K562 (cell line): ENCODE measurements at regions not wholly inside any gene's neighbourhood (a gene's known extent, or its start where the extent isn't known, plus 50 kb on each side); places are given as distances from the start of the nearest gene placed in this dataset.
A peak's percentile ranks its signal among the peaks of the same experiment; 100 is the strongest.
"Not testable (repeated sequence)": the region's sequence is repeated elsewhere in the genome, so short reads cannot be mapped to it uniquely, and the experiment has no call there.

ENCODE experiments used
- ATAC-seq: fragments of 200-7000 bp; cut with Tn5 transposase; 3 replicates; pipeline ENCODE4 v1.9.1; 2020; ENCODE audit warnings: moderate library complexity
- BruUV-seq: library from RNA; stranded (reverse); fragments of 400-500 nt; replicated peaks from 2 replicates; lab custom pipeline; 2021; lab: Mats Ljungman, UMichigan
- CTCF ChIA-PET: fragments of 300-600 bp; formaldehyde crosslinking; extraction: SDS; loops from one replicate; lab custom pipeline; 2021; ENCODE audit warnings: low intra/inter-chr PET ratio; lab: Yijun Ruan, JAX
- POLR2A ChIA-PET: fragments of 300-600, 350-650 bp; sonication (Branson Sonifier 250); formaldehyde crosslinking; extraction: SDS; loops from one replicate; lab custom pipeline; 2021; ENCODE audit warnings: antibody characterized with exemption, inconsistent platforms; lab: Yijun Ruan, JAX
- DNase-seq, 4 experiments: peaks; one replicate each; pipeline versions ENCODE4 v3.0.0 to v3.0.0-alpha.2; 2011 to 2018; ENCODE audit warnings: low spot score in 3 of 4, mixed read lengths in 3 of 4; ENCODE audit errors: extremely low read depth in 1 of 4
- FAIRE-seq: peaks from 2 replicates; lab custom pipeline; 2011; peaks lifted over from hg19 to GRCh38; lab: Jason Lieb, UNC
- H2AFZ ChIP-seq: 2 replicates; pipeline ENCODE4 v1.6.0; 2011; ENCODE audit warnings: low read depth, low read length, control low read depth, inconsistent platforms
- H3K27ac ChIP-seq: fragments of 200-600 bp; 3 replicates; pipeline ENCODE4 v1.8.0; 2011; ENCODE audit warnings: low read depth, mild to moderate bottlenecking, control low read depth, inconsistent platforms, low read length, moderate library complexity, mixed read lengths; ENCODE audit errors: extremely low read depth
- H3K27me3 ChIP-seq, 2 experiments: fragments of 300-600 bp in 1 of 2; 2 replicates in 1 of 2; 3 replicates in 1 of 2; pipeline versions ENCODE4 v1.6.0 to v1.8.0; 2011; ENCODE audit warnings: inconsistent platforms in 2 of 2, low read length in 2 of 2, mild to moderate bottlenecking in 1 of 2, mixed read lengths in 1 of 2, moderate library complexity in 1 of 2; ENCODE audit not compliant: control insufficient read depth in 2 of 2, insufficient read depth in 2 of 2
- H3K36me3 ChIP-seq: fragments of 300-600 bp; 3 replicates; pipeline ENCODE4 v1.8.0; 2011; ENCODE audit warnings: mild to moderate bottlenecking, low read length, inconsistent platforms; ENCODE audit not compliant: control insufficient read depth, insufficient read depth
- H3K4me1 ChIP-seq, 2 experiments: fragments of 200-600 bp in 1 of 2; replicated peaks in 1 of 2; 2 replicates in 1 of 2; 3 replicates in 1 of 2; pipeline versions ENCODE4 v1.5.1 to v1.8.0; 2011; ENCODE audit warnings: inconsistent platforms in 2 of 2, low read length in 2 of 2, mild to moderate bottlenecking in 1 of 2, mixed read lengths in 1 of 2, moderate library complexity in 1 of 2; ENCODE audit not compliant: control insufficient read depth in 2 of 2, insufficient read depth in 2 of 2
- H3K4me2 ChIP-seq: 2 replicates; pipeline ENCODE4 v1.6.1; 2011; ENCODE audit warnings: low read length, control low read depth, inconsistent platforms, mixed read lengths; ENCODE audit not compliant: insufficient read depth
- H3K4me3 ChIP-seq: fragments of 200-600 bp; sonication (generic), shearing (Covaris generic); 2 replicates; pipeline ENCODE4 v1.5.1; 2016; ENCODE audit warnings: control low read depth, inconsistent platforms
- H3K79me2 ChIP-seq: fragments of 200-600 bp; 3 replicates; pipeline ENCODE4 v1.8.0; 2011; ENCODE audit warnings: low read length, inconsistent platforms; ENCODE audit not compliant: control insufficient read depth, insufficient read depth
- H3K9ac ChIP-seq, 2 experiments: 2 replicates each; pipeline versions ENCODE4 v1.6.0 to v1.6.1; 2011; ENCODE audit warnings: low read depth in 2 of 2, low read length in 2 of 2, control low read depth in 1 of 2, inconsistent platforms in 1 of 2, mild to moderate bottlenecking in 1 of 2, mixed read lengths in 1 of 2; ENCODE audit not compliant: insufficient read depth in 1 of 2
- H3K9me1 ChIP-seq: one replicate; pipeline ENCODE4 v1.6.0; 2011; ENCODE audit warnings: inconsistent platforms, mild to moderate bottlenecking, low read length, moderate library complexity; ENCODE audit not compliant: control insufficient read depth, insufficient read depth
- H3K9me3 ChIP-seq: replicated peaks from 2 replicates; pipeline ENCODE4 v1.5.1; 2011; ENCODE audit warnings: low read depth, low read length, inconsistent platforms; ENCODE audit not compliant: control insufficient read depth, insufficient read depth
- H4K20me1 ChIP-seq: replicated peaks from 2 replicates; pipeline ENCODE4 v1.6.1; 2011; ENCODE audit warnings: low read length, inconsistent platforms, mixed read lengths; ENCODE audit not compliant: control insufficient read depth, insufficient read depth
- NFIC ChIP-seq: fragments of 450-650 bp; IDR thresholded peaks from 2 replicates; pipeline ENCODE4 v1.6.1; 2017; ENCODE audit warnings: mild to moderate bottlenecking, inconsistent platforms
- TCFL5 ChIP-seq: fragments of 250-450 bp; sonication (Bioruptor Pico); conservative IDR thresholded peaks from 2 replicates; pipeline ENCODE4 v1.6.1; 2021; ENCODE audit warnings: mild to moderate bottlenecking, moderate library complexity, matching md5 sums
- WGBS: fragments of 100-300 bp; shearing (Covaris generic); methylation state at CpG from one replicate; pipeline ENCODE4 v1.1.6; 2016; ENCODE audit warnings: low coverage, mixed read lengths; ENCODE audit not compliant: insufficient coverage; ENCODE audit errors: missing lambda C conversion rate; 5-methylcytosine and 5-hydroxymethylcytosine counted together
- in situ Hi-C: fragments of 300-500 bp; cut with MboI; formaldehyde crosslinking; loops from 4 replicates; pipeline ENCODE4 v1.15.0; 2018; ENCODE audit warnings: inconsistent platforms, mixed read lengths
- intact Hi-C: fragments of 100-400 bp; cut with micrococcal nuclease; formaldehyde crosslinking; loops from 2 replicates; pipeline ENCODE4 v1.14.2; 2022

DNA sequence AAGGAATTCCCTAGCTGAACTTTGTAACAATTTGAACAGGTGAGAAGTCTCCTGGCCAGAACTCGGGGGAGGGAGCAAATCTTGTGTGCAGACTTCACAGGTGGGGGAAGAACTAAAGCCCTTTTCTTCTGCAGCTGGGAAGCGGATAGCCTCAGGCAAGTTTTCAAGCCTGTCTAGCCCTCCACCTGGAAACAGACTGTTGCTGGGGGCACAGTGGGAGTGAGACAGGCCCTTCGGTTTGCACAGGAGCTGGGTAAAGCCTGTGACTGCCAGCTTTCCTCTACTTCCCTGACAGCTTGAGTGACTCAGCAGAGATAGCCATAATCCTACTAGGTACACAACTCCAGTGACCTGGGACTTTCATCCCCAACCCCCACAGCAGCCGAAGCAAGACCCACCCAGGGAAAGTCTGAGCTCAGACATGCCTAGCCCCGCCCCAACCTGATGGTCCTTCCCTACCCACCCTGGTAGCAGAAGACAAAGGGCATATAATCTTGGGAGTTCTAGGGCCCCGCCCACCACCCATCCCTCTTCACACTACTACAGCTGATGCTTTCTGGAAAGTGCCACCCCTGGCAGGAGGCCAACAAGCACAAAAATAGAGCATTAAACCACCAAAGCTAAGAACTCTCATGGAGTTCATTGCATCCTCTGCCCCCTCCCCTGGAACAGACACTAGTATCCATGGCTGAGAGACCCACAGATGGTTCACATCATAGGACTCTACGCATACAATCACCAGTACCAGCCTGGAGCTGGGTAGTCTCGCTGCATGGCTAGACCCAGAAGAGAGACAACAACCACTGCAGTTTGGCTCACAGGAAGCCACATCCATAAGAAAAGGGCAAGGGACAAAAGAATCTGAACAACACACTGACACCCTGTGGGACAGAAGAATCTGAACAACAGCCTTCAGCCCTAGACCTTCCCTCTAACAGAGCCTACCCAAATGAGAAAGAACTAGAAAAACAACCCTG lies 479.0 kb downstream of the RAP2B start:
- Histone ChIP-seq H3K27ac (no peak overlapping the region), H3K36me3 (no peaks in the 10 kb centered on the region), H3K9ac (no peak overlapping the region), H3K9me1 (no peaks in the 10 kb centered on the region), H3K4me2 (no peak overlapping the region), H3K4me1 (no peaks in the 10 kb centered on the region; a peak in 1 of 5 replicates), H4K20me1 (no peaks in the 10 kb centered on the region)
- in situ Hi-C loops (no loop called here), intact Hi-C loops (no loop called here)
- ATAC-seq, result no peak
- TF ChIP-seq TCFL5 (CRISPR knock-in tag) (no peak), NFIC (peak; percentile 51)
- TF ChIP-seq, all 486 proteins: peak for 1
- no peak overlapping the region for H2AFZ ChIP-seq
- no peaks in the 10 kb centered on the region for H3K79me2 ChIP-seq
- BruUV-seq, result no TSS peak
- ChIA-PET CTCF (no interaction called here), POLR2A (interaction anchor here (1.0 kb wide), 1 partner anchor 544 kb away, joined by 3 read pairs; no protein-coding TSS in a partner anchor)
- FAIRE-seq (no peak), DNase-seq (peak in 1 of 4 experiments; percentile 2)
- WGBS, result 2% methylated on average over 8 of the region's 8 CpGs
- H3K27me3 ChIP-seq, result no peaks in the 10 kb centered on the region
- H3K4me3 ChIP-seq, result no peak overlapping the region
- H3K9me3 ChIP-seq, result no peaks in the 10 kb centered on the region

DNA sequence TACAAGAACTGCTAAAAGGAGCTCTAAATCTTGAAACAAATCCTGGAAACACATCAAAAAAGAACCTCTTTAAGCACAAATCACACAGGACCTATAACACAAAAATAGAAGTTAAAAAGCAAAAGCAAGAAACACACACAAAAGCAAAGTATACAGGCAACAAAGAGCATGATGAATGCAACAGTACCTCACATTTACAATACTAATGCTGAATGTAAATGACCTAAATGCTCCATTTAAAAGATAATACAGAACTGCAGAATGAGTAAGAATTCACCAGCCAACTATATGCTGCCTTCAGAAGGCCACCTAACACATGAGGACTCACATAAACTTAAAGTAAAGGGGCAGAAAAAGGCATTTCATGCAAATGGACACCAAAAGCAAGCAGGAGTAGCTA lies 478.6 kb upstream of the ARHGEF26 start:
- POLR2A ChIA-PET, result not testable (repeated sequence)

DNA sequence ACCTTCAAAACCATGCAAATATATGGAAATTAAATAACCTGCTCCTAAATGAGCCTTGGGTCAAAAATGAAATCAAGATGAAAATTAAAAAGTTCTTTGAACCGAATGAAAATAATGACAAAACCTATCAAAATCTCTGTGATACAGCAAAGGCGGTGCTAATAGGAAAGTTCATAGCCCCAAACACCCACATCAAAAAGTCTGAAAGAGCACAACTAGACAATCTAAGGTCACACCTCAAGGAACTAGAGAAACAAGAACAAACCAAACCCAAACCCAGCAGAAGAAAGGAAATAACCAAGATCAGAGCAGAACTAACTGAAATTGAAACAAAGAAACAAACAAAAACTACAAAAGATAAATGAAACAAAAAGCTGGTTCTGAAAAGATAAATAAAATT lies 477.7 kb upstream of the ARHGEF26 start:
- H3K4me3 ChIP-seq, DNase-seq, H3K9me1 ChIP-seq, H3K27ac ChIP-seq, H3K9ac ChIP-seq, CTCF ChIA-PET, POLR2A ChIA-PET, H3K4me1 ChIP-seq, ATAC-seq, H3K79me2 ChIP-seq, H2AFZ ChIP-seq, H3K9me3 ChIP-seq, H3K27me3 ChIP-seq, intact Hi-C loops, H3K4me2 ChIP-seq, FAIRE-seq, H4K20me1 ChIP-seq, BruUV-seq, H3K36me3 ChIP-seq, in situ Hi-C loops: not testable (repeated sequence)
- WGBS, result 0% methylated on average over 2 of the region's 2 CpGs

More for the DNA sequence above, 478.6 kb upstream of the ARHGEF26 start:
- H3K9me1 ChIP-seq, DNase-seq, FAIRE-seq, H3K36me3 ChIP-seq, H4K20me1 ChIP-seq, H2AFZ ChIP-seq, H3K9me3 ChIP-seq, BruUV-seq, H3K9ac ChIP-seq, in situ Hi-C loops, H3K27ac ChIP-seq, H3K4me2 ChIP-seq, ATAC-seq, H3K4me1 ChIP-seq, H3K4me3 ChIP-seq, CTCF ChIA-PET, intact Hi-C loops, H3K79me2 ChIP-seq, H3K27me3 ChIP-seq: not testable (repeated sequence)
